OCI-LY1 (cell line): ENCODE measurements at regions not wholly inside any gene's neighbourhood (a gene's known extent, or its start where the extent isn't known, plus 50 kb on each side); places are given as distances from the start of the nearest gene placed in this dataset.

ENCODE experiments used
- EZH2 ChIP-seq: fragments of 200-600 bp; sonication (generic), shearing (Covaris generic); IDR thresholded peaks from 2 replicates; pipeline ENCODE4 v1.8.0; 2017; ENCODE audit warnings: borderline replicate concordance, mixed run types, mild to moderate bottlenecking, antibody characterized with exemption, low read length, moderate library complexity, mixed read lengths
- TF ChIP-seq, protein P1 (sequence below): fragments of 200-600 bp; sonication (generic), shearing (Covaris generic); IDR thresholded peaks from 2 replicates; pipeline ENCODE4 v1.5.1; 2017; ENCODE audit warnings: mild to moderate bottlenecking, antibody characterized with exemption, low read length, moderate library complexity, mixed read lengths

DNA sequence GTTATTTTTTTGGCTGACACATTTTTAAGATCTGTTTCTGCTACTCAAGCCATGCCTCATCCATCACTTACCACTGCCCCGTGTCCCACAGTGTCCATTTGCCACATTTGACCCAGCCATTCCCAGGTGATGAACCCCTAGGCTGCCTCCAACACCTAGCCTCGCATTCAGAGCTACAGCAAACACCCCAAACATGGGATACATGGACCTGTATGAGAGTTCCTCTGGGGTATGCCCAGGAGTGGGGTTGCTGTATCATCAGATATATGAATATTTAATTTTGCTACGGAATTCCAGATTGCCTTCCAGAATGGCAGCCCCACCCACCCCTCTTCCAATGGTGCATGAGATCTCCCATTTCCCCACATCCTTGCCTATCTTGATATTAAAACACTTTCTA lies 190.1 kb upstream of the RNF32 start:
- TF ChIP-seq, protein P1, sequence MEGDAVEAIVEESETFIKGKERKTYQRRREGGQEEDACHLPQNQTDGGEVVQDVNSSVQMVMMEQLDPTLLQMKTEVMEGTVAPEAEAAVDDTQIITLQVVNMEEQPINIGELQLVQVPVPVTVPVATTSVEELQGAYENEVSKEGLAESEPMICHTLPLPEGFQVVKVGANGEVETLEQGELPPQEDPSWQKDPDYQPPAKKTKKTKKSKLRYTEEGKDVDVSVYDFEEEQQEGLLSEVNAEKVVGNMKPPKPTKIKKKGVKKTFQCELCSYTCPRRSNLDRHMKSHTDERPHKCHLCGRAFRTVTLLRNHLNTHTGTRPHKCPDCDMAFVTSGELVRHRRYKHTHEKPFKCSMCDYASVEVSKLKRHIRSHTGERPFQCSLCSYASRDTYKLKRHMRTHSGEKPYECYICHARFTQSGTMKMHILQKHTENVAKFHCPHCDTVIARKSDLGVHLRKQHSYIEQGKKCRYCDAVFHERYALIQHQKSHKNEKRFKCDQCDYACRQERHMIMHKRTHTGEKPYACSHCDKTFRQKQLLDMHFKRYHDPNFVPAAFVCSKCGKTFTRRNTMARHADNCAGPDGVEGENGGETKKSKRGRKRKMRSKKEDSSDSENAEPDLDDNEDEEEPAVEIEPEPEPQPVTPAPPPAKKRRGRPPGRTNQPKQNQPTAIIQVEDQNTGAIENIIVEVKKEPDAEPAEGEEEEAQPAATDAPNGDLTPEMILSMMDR = no peak
- no peak for TF ChIP-seq EZH2
